GM23338 (cell line): ENCODE measurements at regions not wholly inside any gene's neighbourhood (a gene's known extent, or its start where the extent isn't known, plus 50 kb on each side); places are given as distances from the start of the nearest gene placed in this dataset.

ENCODE experiments used
- ATAC-seq: fragments of 200-7000 bp; cut with Tn5 transposase; 3 replicates; pipeline ENCODE4 v1.9.1; 2020
- DNase-seq: peaks from one replicate; pipeline ENCODE4 v3.0.0-alpha.2; 2015; ENCODE audit warnings: low spot score
- H2AFZ ChIP-seq: fragments of 200-600 bp; sonication (generic); 2 replicates; pipeline ENCODE4 v1.8.0; 2016; ENCODE audit warnings: antibody characterized with exemption, mild to moderate bottlenecking, moderate library complexity
- H3F3A ChIP-seq: fragments of 200-600 bp; sonication (generic); replicated peaks from 2 replicates; pipeline ENCODE4 v1.8.0; 2017; ENCODE audit warnings: antibody characterized with exemption, mixed run types, low read depth
- H3K27ac ChIP-seq: fragments of 200-600 bp; sonication (generic); 2 replicates; pipeline ENCODE4 v1.6.1; 2016; ENCODE audit warnings: low read depth
- H3K27me3 ChIP-seq: fragments of 200-600 bp; sonication (generic); 2 replicates; pipeline ENCODE4 v1.8.0; 2016; ENCODE audit warnings: mild to moderate bottlenecking, mixed run types, moderate library complexity; ENCODE audit not compliant: insufficient read depth
- H3K36me3 ChIP-seq: fragments of 200-600 bp; sonication (generic); 2 replicates; pipeline ENCODE4 v1.8.0; 2016; ENCODE audit warnings: mild to moderate bottlenecking; ENCODE audit not compliant: insufficient read depth
- H3K4me1 ChIP-seq: fragments of 200-600 bp; sonication (generic); 2 replicates; pipeline ENCODE4 v1.8.0; 2016; ENCODE audit warnings: mild to moderate bottlenecking, moderate library complexity; ENCODE audit not compliant: insufficient read depth
- H3K4me2 ChIP-seq: fragments of 200-600 bp; sonication (generic); 2 replicates; pipeline ENCODE4 v1.7.1; 2017; ENCODE audit warnings: mixed run types
- H3K4me3 ChIP-seq: fragments of 200-600 bp; sonication (generic); 2 replicates; pipeline ENCODE4 v1.6.1; 2016; ENCODE audit warnings: mixed run types
- H3K79me2 ChIP-seq: fragments of 200-600 bp; sonication (generic); replicated peaks from 2 replicates; pipeline ENCODE4 v1.8.0; 2017; ENCODE audit warnings: mild to moderate bottlenecking; ENCODE audit not compliant: insufficient read depth
- H3K9me2 ChIP-seq: fragments of 200-600 bp; sonication (generic); 2 replicates; pipeline ENCODE4 v1.8.0; 2017; ENCODE audit not compliant: insufficient read depth
- H4K20me1 ChIP-seq: fragments of 200-600 bp; sonication (generic); replicated peaks from 2 replicates; pipeline ENCODE4 v1.8.0; 2017; ENCODE audit warnings: mild to moderate bottlenecking; ENCODE audit not compliant: insufficient read depth
- H3K27ac Mint-ChIP-seq: 2 replicates; pipeline ENCODE4 v1.8.0; 2020; ENCODE audit warnings: inconsistent platforms, mild to moderate bottlenecking, moderate library complexity, mixed read lengths
- H3K27me3 Mint-ChIP-seq: 3 replicates; pipeline ENCODE4 v1.8.0; 2022; ENCODE audit warnings: low read depth, mild to moderate bottlenecking, moderate library complexity, mixed read lengths, inconsistent platforms; ENCODE audit not compliant: insufficient read depth, poor library complexity
- H3K36me3 Mint-ChIP-seq: 3 replicates; pipeline ENCODE4 v1.8.0; 2021; ENCODE audit warnings: low read depth, mild to moderate bottlenecking, inconsistent platforms, moderate library complexity, mixed read lengths
- H3K4me1 Mint-ChIP-seq: 3 replicates; pipeline ENCODE4 v1.8.0; 2020; ENCODE audit warnings: mild to moderate bottlenecking, inconsistent platforms, mixed read lengths
- H3K4me3 Mint-ChIP-seq: 3 replicates; pipeline ENCODE4 v1.8.0; 2021; ENCODE audit warnings: moderate library complexity, mild to moderate bottlenecking, inconsistent platforms, mixed read lengths
- H3K9me3 Mint-ChIP-seq: 3 replicates; pipeline ENCODE4 v1.8.0; 2020; ENCODE audit warnings: moderate library complexity, mild to moderate bottlenecking, inconsistent platforms, mixed read lengths
- CREB1 ChIP-seq: fragments of 250-450 bp; sonication (Bioruptor Pico); IDR thresholded peaks from 2 replicates; pipeline ENCODE4 v1.5.0; 2020; ENCODE audit warnings: low read depth, mild to moderate bottlenecking, moderate library complexity
- EZH2 ChIP-seq: fragments of 200-600 bp; sonication (generic); IDR thresholded peaks from one replicate; pipeline ENCODE4 v1.8.0; 2017; ENCODE audit warnings: antibody characterized with exemption, mild to moderate bottlenecking, low read depth; ENCODE audit not compliant: unreplicated experiment
- JUNB ChIP-seq: IDR thresholded peaks from one replicate; pipeline ENCODE4 v1.6.1; 2016; ENCODE audit warnings: antibody characterized with exemption; ENCODE audit not compliant: unreplicated experiment
- NANOG ChIP-seq: IDR thresholded peaks from 2 replicates; pipeline ENCODE4 v1.6.1; 2016; ENCODE audit warnings: antibody characterized with exemption, borderline replicate concordance
- POLR2AphosphoS5 ChIP-seq: IDR thresholded peaks from 2 replicates; pipeline ENCODE4 v1.6.1; 2016; ENCODE audit warnings: antibody characterized with exemption, low read depth
- REST ChIP-seq: IDR thresholded peaks from one replicate; pipeline ENCODE4 v1.6.1; 2018; ENCODE audit warnings: antibody characterized with exemption; ENCODE audit not compliant: unreplicated experiment
- STAT1 ChIP-seq: IDR thresholded peaks from one replicate; pipeline ENCODE4 v1.6.1; 2016; ENCODE audit warnings: antibody characterized with exemption; ENCODE audit not compliant: unreplicated experiment
- ZNF114 ChIP-seq: fragments of 250-450 bp; sonication (Bioruptor Pico); IDR thresholded peaks from 2 replicates; pipeline ENCODE4 v1.5.0; 2020; ENCODE audit warnings: mild to moderate bottlenecking, moderate library complexity
- ZNF331 ChIP-seq: fragments of 250-450 bp; sonication (Bioruptor Pico); IDR thresholded peaks from 2 replicates; pipeline ENCODE4 v1.5.0; 2020; ENCODE audit warnings: low read depth, mild to moderate bottlenecking, moderate library complexity
- ZNF462 ChIP-seq: fragments of 250-450 bp; sonication (Bioruptor Pico); IDR thresholded peaks from 2 replicates; pipeline ENCODE4 v1.5.0; 2020; ENCODE audit warnings: mild to moderate bottlenecking, moderate library complexity
- TF ChIP-seq, protein P1 (sequence below): IDR thresholded peaks from 2 replicates; pipeline ENCODE4 v1.6.1; 2016; ENCODE audit warnings: antibody characterized with exemption

DNA sequence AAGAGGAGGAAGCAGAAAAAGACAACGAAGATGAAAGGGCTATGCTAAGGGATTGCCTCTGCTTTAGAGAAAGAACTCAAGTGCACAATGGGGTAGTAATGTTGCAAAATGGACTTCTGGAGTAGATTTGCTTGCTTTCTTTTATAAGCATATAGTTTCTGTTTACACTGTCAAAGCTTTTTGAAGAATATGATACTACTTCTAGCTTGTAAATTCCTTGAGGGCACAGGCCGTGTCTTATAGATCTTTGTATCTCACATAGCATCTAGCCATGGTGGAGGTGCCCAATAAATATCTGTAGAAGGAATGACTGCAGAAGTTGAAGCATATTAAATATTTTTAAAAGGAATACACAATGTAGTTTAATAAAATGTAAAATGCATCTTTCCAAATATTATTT lies 147.8 kb upstream of the ZIC3 start:
- TF ChIP-seq NANOG = no peak
- no peak for TF ChIP-seq REST
- TF ChIP-seq CREB1 (CRISPR knock-in tag) = no peak
- TF ChIP-seq STAT1 = no peak
- TF ChIP-seq ZNF462 (CRISPR knock-in tag) = no peak
- TF ChIP-seq JUNB = no peak
- no peak for TF ChIP-seq EZH2
- no peak for TF ChIP-seq POLR2AphosphoS5
- no peak for TF ChIP-seq ZNF331
- TF ChIP-seq, protein P1, sequence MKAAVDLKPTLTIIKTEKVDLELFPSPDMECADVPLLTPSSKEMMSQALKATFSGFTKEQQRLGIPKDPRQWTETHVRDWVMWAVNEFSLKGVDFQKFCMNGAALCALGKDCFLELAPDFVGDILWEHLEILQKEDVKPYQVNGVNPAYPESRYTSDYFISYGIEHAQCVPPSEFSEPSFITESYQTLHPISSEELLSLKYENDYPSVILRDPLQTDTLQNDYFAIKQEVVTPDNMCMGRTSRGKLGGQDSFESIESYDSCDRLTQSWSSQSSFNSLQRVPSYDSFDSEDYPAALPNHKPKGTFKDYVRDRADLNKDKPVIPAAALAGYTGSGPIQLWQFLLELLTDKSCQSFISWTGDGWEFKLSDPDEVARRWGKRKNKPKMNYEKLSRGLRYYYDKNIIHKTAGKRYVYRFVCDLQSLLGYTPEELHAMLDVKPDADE = no peak
- no peak for TF ChIP-seq ZNF114
- Mint-ChIP-seq H3K27me3 (peaks cover 8% of the 10 kb centered on the region), H3K4me3 (no peak overlapping the region), H3K9me3 (no peaks in the 10 kb centered on the region), H3K4me1 (peaks cover 1% of the 10 kb centered on the region; the same call in 2 of the 3 replicates), H3K27ac (no peak overlapping the region), H3K36me3 (no peaks in the 10 kb centered on the region)
- H2AFZ ChIP-seq = no peak overlapping the region
- ATAC-seq (no peak), DNase-seq (no peak)
- H3K36me3 ChIP-seq = no peaks in the 10 kb centered on the region
- H3K9me2 ChIP-seq = no peaks in the 10 kb centered on the region
- no peaks in the 10 kb centered on the region for H3F3A ChIP-seq
- no peaks in the 10 kb centered on the region for H3K79me2 ChIP-seq
- H3K4me1 ChIP-seq = peaks cover 5% of the 10 kb centered on the region; the same call in 1 of the 2 replicates
- no peak overlapping the region for H3K4me2 ChIP-seq
- no peaks in the 10 kb centered on the region for H4K20me1 ChIP-seq
- no peak overlapping the region for H3K27ac ChIP-seq
- peaks cover 27% of the 10 kb centered on the region for H3K27me3 ChIP-seq
- H3K4me3 ChIP-seq = no peak overlapping the region
